A673 (cell line): ENCODE measurements at regions not wholly inside any gene's neighbourhood (a gene's known extent, or its start where the extent isn't known, plus 50 kb on each side); places are given as distances from the start of the nearest gene placed in this dataset.

Experiments used
- EZH2 ChIP-seq: fragments of 200-600 bp; sonication (generic); IDR thresholded peaks from 2 replicates; pipeline ENCODE4 v1.6.1; 2017; ENCODE audit warnings: borderline replicate concordance, low read depth, mild to moderate bottlenecking, mixed read lengths, antibody characterized with exemption, low read length; ENCODE audit not compliant: poor library complexity, severe bottlenecking
- TF ChIP-seq, protein P1 (sequence below): fragments of 300-800, 200-600 bp; sonication (generic); conservative IDR thresholded peaks from 2 replicates; pipeline ENCODE4 v1.5.1; 2017; ENCODE audit warnings: low read depth, mild to moderate bottlenecking, antibody characterized with exemption, low read length, moderate library complexity, mixed read lengths

DNA sequence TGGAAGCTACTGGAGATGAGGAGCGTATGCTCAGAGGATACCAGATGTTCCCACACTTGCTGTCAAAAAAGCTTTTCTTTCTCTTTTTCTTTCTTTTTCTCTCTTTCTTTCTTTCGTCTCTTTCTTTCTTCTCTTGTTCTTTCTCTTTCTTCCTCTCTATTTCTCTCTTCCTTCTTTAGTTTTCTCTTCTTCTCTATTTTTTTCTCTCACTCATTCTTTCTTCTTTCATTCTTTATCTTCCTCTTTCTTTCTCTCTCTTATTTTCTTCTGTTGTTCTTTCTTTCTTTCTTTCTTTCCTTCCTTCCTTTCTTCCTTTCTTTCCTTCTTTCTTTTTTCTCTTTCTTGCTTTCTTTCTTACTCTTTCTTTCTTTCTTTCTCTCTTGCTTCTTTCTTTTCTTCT lies 457.6 kb downstream of the CMPK2 start:
- TF ChIP-seq, protein P1, sequence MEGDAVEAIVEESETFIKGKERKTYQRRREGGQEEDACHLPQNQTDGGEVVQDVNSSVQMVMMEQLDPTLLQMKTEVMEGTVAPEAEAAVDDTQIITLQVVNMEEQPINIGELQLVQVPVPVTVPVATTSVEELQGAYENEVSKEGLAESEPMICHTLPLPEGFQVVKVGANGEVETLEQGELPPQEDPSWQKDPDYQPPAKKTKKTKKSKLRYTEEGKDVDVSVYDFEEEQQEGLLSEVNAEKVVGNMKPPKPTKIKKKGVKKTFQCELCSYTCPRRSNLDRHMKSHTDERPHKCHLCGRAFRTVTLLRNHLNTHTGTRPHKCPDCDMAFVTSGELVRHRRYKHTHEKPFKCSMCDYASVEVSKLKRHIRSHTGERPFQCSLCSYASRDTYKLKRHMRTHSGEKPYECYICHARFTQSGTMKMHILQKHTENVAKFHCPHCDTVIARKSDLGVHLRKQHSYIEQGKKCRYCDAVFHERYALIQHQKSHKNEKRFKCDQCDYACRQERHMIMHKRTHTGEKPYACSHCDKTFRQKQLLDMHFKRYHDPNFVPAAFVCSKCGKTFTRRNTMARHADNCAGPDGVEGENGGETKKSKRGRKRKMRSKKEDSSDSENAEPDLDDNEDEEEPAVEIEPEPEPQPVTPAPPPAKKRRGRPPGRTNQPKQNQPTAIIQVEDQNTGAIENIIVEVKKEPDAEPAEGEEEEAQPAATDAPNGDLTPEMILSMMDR = no peak
- no peak for TF ChIP-seq EZH2
